Fibroblast of upper back skin (primary cell): ENCODE measurements at regions not wholly inside any gene's neighbourhood (a gene's known extent, or its start where the extent isn't known, plus 50 kb on each side); places are given as distances from the start of the nearest gene placed in this dataset.
A peak's percentile ranks its signal among the peaks of the same experiment; 100 is the strongest.
"Not testable (repeated sequence)": the region's sequence is repeated elsewhere in the genome, so short reads cannot be mapped to it uniquely, and the experiment has no call there.

Experiments used
- DNase-seq: peaks from one replicate; pipeline ENCODE4 v3.0.0-alpha.2; 2013

GRCh38 chr2:61620244-61621159, 82.3 kb upstream of the XPO1 start:
- peak; percentile 80 for DNase-seq

- DNase-seq = no peak
Measured at GRCh38 chr2:61619561-61619960, 81.4 kb upstream of the XPO1 start.

- DNase-seq = no peak
Measured at GRCh38 chr2:61617610-61618009, 79.5 kb upstream of the XPO1 start.

- no peak for DNase-seq
Measured at GRCh38 chr2:61605245-61605644, 67.1 kb upstream of the XPO1 start.

- DNase-seq = no peak
Measured at GRCh38 chr2:61604433-61604832, 66.3 kb upstream of the XPO1 start.

GRCh38 chr2:61598515-61599156, 60.5 kb upstream of the XPO1 start:
- not testable (repeated sequence) for DNase-seq

- no peak for DNase-seq
Measured at GRCh38 chr2:61597300-61598289, 59.4 kb upstream of the XPO1 start.

GRCh38 chr2:61594201-61594600, 56.0 kb upstream of the XPO1 start:
- not testable (repeated sequence) for DNase-seq

GRCh38 chr2:61593648-61594047, 55.5 kb upstream of the XPO1 start:
- DNase-seq = not testable (repeated sequence)

GRCh38 chr2:61590214-61590613, 52.1 kb upstream of the XPO1 start:
- DNase-seq = no peak

GRCh38 chr2:61588566-61588965, 50.4 kb upstream of the XPO1 start:
- no peak for DNase-seq
